Progenitor cell of endocrine pancreas (in vitro differentiated cells): ENCODE measurements at regions not wholly inside any gene's neighbourhood (a gene's known extent, or its start where the extent isn't known, plus 50 kb on each side); places are given as distances from the start of the nearest gene placed in this dataset.

Experiments
- DNase-seq: peaks from one replicate; pipeline ENCODE4 v3.0.0; 2021; ENCODE audit warnings: low spot score; ENCODE audit not compliant: unreplicated experiment
- H3K27ac Mint-ChIP-seq: 2 replicates; pipeline ENCODE4 v1.8.0; 2021; ENCODE audit warnings: mild to moderate bottlenecking, moderate library complexity, mixed read lengths
- H3K27me3 Mint-ChIP-seq: 2 replicates; pipeline ENCODE4 v1.8.0; 2021; ENCODE audit warnings: mixed read lengths
- H3K36me3 Mint-ChIP-seq: 2 replicates; pipeline ENCODE4 v1.8.0; 2022; ENCODE audit warnings: mixed read lengths; ENCODE audit not compliant: insufficient read depth
- H3K4me1 Mint-ChIP-seq: 2 replicates; pipeline ENCODE4 v1.8.0; 2021; ENCODE audit warnings: low read depth, mixed read lengths
- H3K4me3 Mint-ChIP-seq: 2 replicates; pipeline ENCODE4 v1.8.0; 2021; ENCODE audit warnings: low read depth, mild to moderate bottlenecking, moderate library complexity, mixed read lengths
- H3K9me3 Mint-ChIP-seq: 2 replicates; pipeline ENCODE4 v1.8.0; 2021; ENCODE audit warnings: low read depth, mixed read lengths
- TF ChIP-seq, protein P1 (sequence below): fragments of 200-600 bp; sonication (generic); IDR thresholded peaks from one replicate; pipeline ENCODE4 v1.5.0; 2021; ENCODE audit warnings: antibody characterized with exemption, mild to moderate bottlenecking; ENCODE audit not compliant: unreplicated experiment

- H3K27me3 Mint-ChIP-seq, result no peaks in the 10 kb centered on the region
- no peak overlapping the region for H3K4me3 Mint-ChIP-seq
- H3K9me3 Mint-ChIP-seq, result no peaks in the 10 kb centered on the region
- H3K36me3 Mint-ChIP-seq, result no peaks in the 10 kb centered on the region
- TF ChIP-seq, protein P1, sequence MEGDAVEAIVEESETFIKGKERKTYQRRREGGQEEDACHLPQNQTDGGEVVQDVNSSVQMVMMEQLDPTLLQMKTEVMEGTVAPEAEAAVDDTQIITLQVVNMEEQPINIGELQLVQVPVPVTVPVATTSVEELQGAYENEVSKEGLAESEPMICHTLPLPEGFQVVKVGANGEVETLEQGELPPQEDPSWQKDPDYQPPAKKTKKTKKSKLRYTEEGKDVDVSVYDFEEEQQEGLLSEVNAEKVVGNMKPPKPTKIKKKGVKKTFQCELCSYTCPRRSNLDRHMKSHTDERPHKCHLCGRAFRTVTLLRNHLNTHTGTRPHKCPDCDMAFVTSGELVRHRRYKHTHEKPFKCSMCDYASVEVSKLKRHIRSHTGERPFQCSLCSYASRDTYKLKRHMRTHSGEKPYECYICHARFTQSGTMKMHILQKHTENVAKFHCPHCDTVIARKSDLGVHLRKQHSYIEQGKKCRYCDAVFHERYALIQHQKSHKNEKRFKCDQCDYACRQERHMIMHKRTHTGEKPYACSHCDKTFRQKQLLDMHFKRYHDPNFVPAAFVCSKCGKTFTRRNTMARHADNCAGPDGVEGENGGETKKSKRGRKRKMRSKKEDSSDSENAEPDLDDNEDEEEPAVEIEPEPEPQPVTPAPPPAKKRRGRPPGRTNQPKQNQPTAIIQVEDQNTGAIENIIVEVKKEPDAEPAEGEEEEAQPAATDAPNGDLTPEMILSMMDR, result no peak
- H3K4me1 Mint-ChIP-seq, result peaks cover 34% of the 10 kb centered on the region
- no peak for DNase-seq
- peak overlapping the region; percentile 85 for H3K27ac Mint-ChIP-seq
Observed at GRCh38 chr14:51396222-51396815, 156.3 kb downstream of the TMX1 start.

DNA sequence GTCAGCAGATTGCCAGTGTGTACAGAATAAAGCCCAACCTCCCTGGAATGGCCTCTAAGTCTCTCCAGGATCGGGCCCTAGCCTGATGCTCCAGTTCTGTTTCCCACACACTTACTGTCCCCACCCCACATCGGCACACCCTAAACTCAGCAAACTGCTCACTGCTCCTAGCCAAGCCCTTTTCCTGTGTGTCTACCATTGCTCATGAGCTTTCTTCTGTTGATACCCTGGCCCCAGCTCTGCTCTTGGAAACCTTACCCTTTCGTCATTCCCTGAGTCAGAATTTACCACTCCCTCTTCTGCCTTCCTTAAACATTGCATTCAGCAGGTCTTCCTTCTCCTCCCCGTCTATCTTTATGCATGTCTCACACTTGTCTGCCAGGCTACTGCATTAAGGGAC is 158.9 kb downstream of the TMX1 start:
- Mint-ChIP-seq H3K4me3 (no peak overlapping the region), H3K4me1 (peaks cover 36% of the 10 kb centered on the region), H3K9me3 (no peaks in the 10 kb centered on the region), H3K27ac (peak overlapping the region; percentile 0), H3K27me3 (no peaks in the 10 kb centered on the region), H3K36me3 (no peaks in the 10 kb centered on the region)
- TF ChIP-seq, protein P1, result no peak
- DNase-seq, result no peak

GRCh38 chr14:51400139-51400538 is 160.1 kb downstream of the TMX1 start:
- Mint-ChIP-seq H3K27ac (no peak overlapping the region), H3K27me3 (no peaks in the 10 kb centered on the region), H3K4me1 (peaks cover 26% of the 10 kb centered on the region), H3K9me3 (no peaks in the 10 kb centered on the region), H3K36me3 (no peaks in the 10 kb centered on the region), H3K4me3 (no peak overlapping the region)
- TF ChIP-seq, protein P1, result no peak
- DNase-seq, result no peak

DNA sequence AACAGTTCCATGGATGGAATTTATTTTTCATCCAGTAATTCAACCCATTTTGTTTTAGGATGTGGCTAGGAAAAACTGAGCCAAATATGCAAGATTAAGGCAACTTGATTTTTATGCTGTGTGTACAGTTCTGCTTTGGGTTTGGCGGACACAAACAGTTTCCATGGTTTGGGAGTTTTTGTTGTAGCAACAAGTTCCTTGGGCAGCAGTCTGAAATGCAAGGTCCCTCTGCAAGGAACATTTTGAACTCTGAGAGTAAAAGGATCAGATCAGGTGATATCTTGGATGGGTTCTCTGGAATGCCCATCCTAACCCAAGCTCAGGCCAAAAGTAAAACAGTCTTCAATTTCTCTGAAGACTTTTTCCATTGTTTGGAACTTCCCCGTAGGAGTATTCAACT is 161.2 kb downstream of the TMX1 start:
- Mint-ChIP-seq H3K27me3 (no peaks in the 10 kb centered on the region), H3K4me3 (no peak overlapping the region), H3K9me3 (peaks cover 8% of the 10 kb centered on the region), H3K27ac (no peak overlapping the region), H3K4me1 (peaks cover 15% of the 10 kb centered on the region), H3K36me3 (no peaks in the 10 kb centered on the region)
- TF ChIP-seq, protein P1, result no peak
- DNase-seq, result no peak

DNA sequence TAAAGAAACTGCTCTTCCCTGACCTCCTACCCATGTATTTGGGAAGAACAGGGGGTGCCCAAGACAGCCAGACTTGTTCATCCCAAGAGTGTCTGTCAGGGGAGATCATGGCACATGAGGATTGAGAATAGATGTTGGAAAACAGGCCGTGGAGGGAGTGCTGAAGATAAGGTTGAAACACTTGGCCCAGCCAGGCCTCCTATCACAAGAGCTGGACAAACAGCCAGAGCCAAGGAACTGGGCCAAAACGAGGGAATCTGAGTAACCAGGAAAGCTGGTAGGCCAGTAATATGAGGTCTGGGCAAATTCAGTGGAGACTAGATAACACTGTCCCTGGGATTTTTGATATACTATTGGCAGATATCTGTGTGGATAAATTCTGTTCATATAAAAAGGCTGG is 161.7 kb downstream of the TMX1 start:
- Mint-ChIP-seq H3K4me3 (no peak overlapping the region), H3K36me3 (no peaks in the 10 kb centered on the region), H3K27ac (no peak overlapping the region), H3K27me3 (no peaks in the 10 kb centered on the region), H3K9me3 (peaks cover 9% of the 10 kb centered on the region), H3K4me1 (peaks cover 10% of the 10 kb centered on the region)
- DNase-seq, result no peak
- TF ChIP-seq, protein P1, result no peak
